Thoracic aorta (tissue), 2 donors: ENCODE measurements at regions not wholly inside any gene's neighbourhood (a gene's known extent, or its start where the extent isn't known, plus 50 kb on each side); places are given as distances from the start of the nearest gene placed in this dataset.
"Not testable (repeated sequence)": the region's sequence is repeated elsewhere in the genome, so short reads cannot be mapped to it uniquely, and the experiment has no call there.

Experiments used
- ATAC-seq: fragments of 150-250 bp; one replicate; pipeline ENCODE4 v1.8.0; 2017; ENCODE audit warnings: low read depth; ENCODE audit not compliant: insufficient number of reproducible peaks, low FRiP score
- DNase-seq: peaks from one replicate; pipeline ENCODE4 v3.0.0-alpha.2; 2020; ENCODE audit warnings: low spot score
- H3K27ac ChIP-seq, 2 donors: fragments of 200-600 bp; sonication (generic); 1 replicate in 1 of 2; 2 replicates in 1 of 2; pipeline ENCODE4 v1.5.1; 2016; ENCODE audit warnings: mild to moderate bottlenecking in 2 of 2, moderate library complexity in 2 of 2
- H3K27me3 ChIP-seq: fragments of 200-600 bp; sonication (generic); replicated peaks from 2 replicates; pipeline ENCODE4 v1.6.0; 2016; ENCODE audit warnings: mild to moderate bottlenecking; ENCODE audit not compliant: insufficient read depth
- H3K36me3 ChIP-seq: fragments of 200-600 bp; sonication (generic); one replicate; pipeline ENCODE4 v1.5.1; 2016
- H3K4me1 ChIP-seq, 2 donors: fragments of 200-600 bp; sonication (generic); 1 replicate in 1 of 2; 2 replicates in 1 of 2; pipeline versions ENCODE4 v1.5.1 to v1.6.0; 2016; ENCODE audit warnings: low read depth in 2 of 2, mild to moderate bottlenecking in 1 of 2; ENCODE audit not compliant: control insufficient read depth in 1 of 2
- H3K4me3 ChIP-seq: fragments of 200-600 bp; sonication (generic); 2 replicates; pipeline ENCODE4 v1.5.1; 2016; ENCODE audit warnings: mild to moderate bottlenecking
- H3K9me3 ChIP-seq: fragments of 200-600 bp; sonication (generic); 2 replicates; pipeline ENCODE4 v1.5.1; 2016
- CTCF ChIP-seq: fragments of 200-600 bp; sonication (generic); IDR thresholded peaks from one replicate; pipeline ENCODE4 v1.5.1; 2019; ENCODE audit warnings: antibody characterized with exemption

GRCh38 chr15:62280625-62281024 lies 115.5 kb upstream of the C2CD4B start:
- no peak for DNase-seq

DNA sequence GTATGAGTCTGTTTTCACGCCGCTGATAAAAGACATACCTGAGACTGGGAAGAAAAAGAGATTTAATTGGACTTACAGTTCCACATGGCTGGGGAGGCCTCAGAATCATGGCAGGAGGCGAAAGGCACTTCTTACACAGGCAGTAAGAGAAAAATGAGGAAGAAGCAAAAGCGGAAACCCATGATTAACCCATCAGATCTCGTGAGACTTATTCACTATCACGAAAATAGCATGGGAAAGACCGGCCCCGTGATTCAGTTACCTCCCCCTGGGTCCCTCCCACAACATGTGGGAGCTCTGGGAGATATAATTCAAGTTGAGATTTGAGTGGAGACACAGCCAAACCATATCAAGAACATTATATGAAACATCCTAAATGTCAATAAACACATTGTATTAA lies 116.7 kb upstream of the C2CD4B start:
- ATAC-seq, result not testable (repeated sequence)

More at GRCh38 chr15:62280625-62281024, 115.5 kb upstream of the C2CD4B start:
- TF ChIP-seq CTCF, result no peak
- Histone ChIP-seq H3K27me3 (no peaks in the 10 kb centered on the region), H3K36me3 (no peaks in the 10 kb centered on the region), H3K27ac (no peak overlapping the region), H3K9me3 (no peaks in the 10 kb centered on the region), H3K4me1 (no peaks in the 10 kb centered on the region), H3K4me3 (no peak overlapping the region)
- no peak for ATAC-seq

DNA sequence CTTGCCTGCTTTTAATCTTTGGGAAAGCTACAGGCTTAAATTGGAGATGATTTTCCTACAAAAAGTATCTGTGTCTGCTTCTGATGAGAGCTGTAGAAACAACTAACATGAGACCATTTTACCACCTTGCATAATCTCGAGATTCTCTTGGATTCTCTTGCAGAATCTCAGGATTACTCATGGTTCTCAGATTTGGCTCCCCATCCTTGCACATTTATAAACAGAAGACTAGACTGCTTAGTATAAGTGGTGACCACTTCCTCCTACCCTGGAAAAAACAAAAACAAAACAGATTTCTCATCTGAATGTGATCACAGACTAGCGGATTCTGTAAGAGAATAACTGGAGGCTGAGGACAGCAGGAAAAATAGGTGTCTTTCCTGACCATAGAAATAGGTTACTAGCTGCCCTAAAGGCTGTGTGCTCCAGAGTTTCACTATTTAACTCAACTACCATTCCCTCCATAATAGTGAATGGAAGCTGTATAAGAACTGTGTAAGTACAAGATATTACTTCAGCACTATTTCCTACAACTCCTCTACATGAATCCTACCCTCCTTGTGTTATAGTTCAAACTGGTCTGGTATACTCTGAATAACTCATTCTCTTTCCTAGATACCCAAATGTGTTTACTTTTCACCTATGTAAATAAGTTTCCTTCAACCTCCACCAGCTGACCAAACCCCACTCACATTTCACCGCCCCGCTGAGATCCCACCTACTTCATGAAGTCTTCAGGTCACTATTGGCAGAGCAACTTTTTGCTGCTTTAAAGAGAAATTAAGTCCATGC lies 122.2 kb upstream of the C2CD4B start:
- no peak for TF ChIP-seq CTCF
- H3K9me3 ChIP-seq, result no peaks in the 10 kb centered on the region
- H3K27ac ChIP-seq, result no peak overlapping the region
- ATAC-seq (no peak), DNase-seq (no peak)
- peaks cover 3% of the 10 kb centered on the region for H3K27me3 ChIP-seq
- no peaks in the 10 kb centered on the region for H3K36me3 ChIP-seq
- no peaks in the 10 kb centered on the region for H3K4me1 ChIP-seq
- no peak overlapping the region for H3K4me3 ChIP-seq

More for the DNA sequence above, 116.7 kb upstream of the C2CD4B start:
- DNase-seq, H3K36me3 ChIP-seq, H3K9me3 ChIP-seq, H3K4me3 ChIP-seq, H3K4me1 ChIP-seq, H3K27me3 ChIP-seq, H3K27ac ChIP-seq: not testable (repeated sequence)

DNA sequence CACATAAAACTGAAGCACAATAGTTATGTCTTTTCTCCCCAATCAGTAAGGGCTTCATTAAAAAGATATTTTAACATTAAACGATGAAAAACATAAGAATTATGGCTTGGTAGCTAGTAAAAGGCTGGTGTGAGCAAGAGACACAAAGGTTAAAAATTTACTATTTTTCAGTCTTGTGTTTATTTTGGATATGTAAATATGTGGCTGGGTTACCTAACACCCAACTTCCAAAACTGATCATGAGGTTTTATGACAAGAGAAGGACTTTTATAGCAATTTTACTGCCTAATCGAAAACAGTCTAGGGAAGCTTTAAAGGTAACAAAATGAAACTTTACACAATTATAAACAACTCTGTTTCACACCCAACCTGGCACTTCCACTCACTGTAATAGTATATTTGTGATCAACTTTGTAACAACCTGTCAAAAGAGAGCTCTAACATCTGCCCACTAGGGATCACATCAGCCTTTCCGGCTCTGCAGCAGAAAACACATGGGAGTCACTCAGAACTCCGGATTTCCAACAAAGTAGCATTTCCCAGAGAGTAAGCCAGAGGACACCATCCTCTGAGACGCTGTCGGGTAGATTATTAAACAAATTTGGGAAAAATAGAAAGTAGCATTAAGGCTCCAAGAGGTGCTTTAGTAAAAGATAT lies 123.4 kb upstream of the C2CD4B start:
- DNase-seq (no peak), ATAC-seq (no peak)
- no peaks in the 10 kb centered on the region for H3K9me3 ChIP-seq
- no peak overlapping the region for H3K27ac ChIP-seq
- H3K4me3 ChIP-seq, result no peak overlapping the region
- H3K4me1 ChIP-seq, result no peaks in the 10 kb centered on the region
- no peak for TF ChIP-seq CTCF
- H3K36me3 ChIP-seq, result no peaks in the 10 kb centered on the region
- peaks cover 3% of the 10 kb centered on the region for H3K27me3 ChIP-seq

DNA sequence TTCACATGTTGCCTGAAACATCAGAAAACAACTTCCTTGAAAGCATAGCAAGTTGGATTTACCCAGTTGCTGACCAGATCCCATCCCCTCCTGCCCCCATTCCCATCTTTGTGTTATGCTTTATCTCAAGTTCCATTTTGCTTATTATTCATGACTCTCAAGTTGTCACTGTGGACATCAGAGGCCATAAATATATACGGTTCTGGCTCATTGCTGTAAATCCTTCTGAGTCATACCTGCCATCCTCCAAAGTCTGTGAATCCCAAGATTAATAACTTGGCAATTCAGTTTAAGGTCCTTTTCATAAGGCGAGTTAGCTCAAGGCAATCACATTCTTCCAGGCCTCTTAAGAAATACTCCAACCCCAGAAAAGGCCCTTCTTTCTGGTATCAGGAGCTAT lies 126.2 kb upstream of the C2CD4B start:
- H3K36me3 ChIP-seq, result no peaks in the 10 kb centered on the region
- peaks cover 3% of the 10 kb centered on the region for H3K27me3 ChIP-seq
- DNase-seq (no peak), ATAC-seq (no peak)
- no peak for TF ChIP-seq CTCF
- H3K27ac ChIP-seq, result no peak overlapping the region
- no peaks in the 10 kb centered on the region for H3K9me3 ChIP-seq
- no peak overlapping the region for H3K4me3 ChIP-seq
- no peaks in the 10 kb centered on the region for H3K4me1 ChIP-seq
